ENCODE measurements at regions not wholly inside any gene's neighbourhood (a gene's known extent, or its start where the extent isn't known, plus 50 kb on each side); places are given as distances from the start of the nearest gene placed in this dataset.

DNA sequence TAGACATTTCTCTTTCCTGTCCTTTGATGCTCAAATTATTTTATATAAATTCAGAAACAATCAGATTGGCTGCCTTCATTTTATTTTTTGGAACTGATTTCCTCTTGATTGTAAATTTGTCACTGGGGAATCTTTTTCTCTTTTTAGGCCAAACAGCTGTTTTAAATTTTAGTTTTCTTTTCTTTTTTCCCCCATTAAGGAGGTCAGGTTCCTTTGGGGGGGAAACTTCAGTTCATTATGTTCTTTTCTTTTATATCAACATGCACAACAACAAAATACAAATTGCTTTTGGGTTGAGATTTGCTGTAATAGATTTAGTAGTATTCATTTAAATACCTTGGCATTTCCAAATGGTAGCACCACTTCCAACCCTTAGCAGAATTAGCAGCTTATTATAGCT lies 264.8 kb upstream of the SPRY2 start:
- H3K4me2 ChIP-seq (ENCODE audit: insufficient read depth, low read length, poor library complexity, severe bottlenecking): no peak overlapping the region
- no peak overlapping the region for H4K8ac ChIP-seq (ENCODE audit: low read depth, low read length)
- no peak overlapping the region for H3K4ac ChIP-seq (ENCODE audit: low read length)
- no peak overlapping the region for H4K91ac ChIP-seq (ENCODE audit: low read depth, low read length, poor library complexity)
- H3K36me3 ChIP-seq (replicated peaks in 1 of 2; ENCODE audit: control insufficient read depth in 2 of 2, insufficient read depth in 2 of 2, low read length in 2 of 2): no peaks in the 10 kb centered on the region
- no peak overlapping the region for H3K9ac ChIP-seq (ENCODE audit: low read depth, low read length, poor library complexity)
- peaks cover 0 to 3% of the 10 kb centered on the region in 2 donors for H3K4me1 ChIP-seq (ENCODE audit: control insufficient read depth in 2 of 2, insufficient read depth in 1 of 2, low read depth in 1 of 2, low read length in 2 of 2)
- no peak overlapping the region for H3K27ac ChIP-seq (replicated peaks; ENCODE audit: low read length)
- no peak overlapping the region for H2BK12ac ChIP-seq (ENCODE audit: low read length)
- H2AFZ ChIP-seq (ENCODE audit: low read length): no peak overlapping the region
- H3K23ac ChIP-seq (ENCODE audit: low read depth, low read length, poor library complexity): no peak overlapping the region
- H3K14ac ChIP-seq (ENCODE audit: low read length): no peak overlapping the region
- H3K9me3 ChIP-seq (replicated peaks in 1 of 2; ENCODE audit: control insufficient read depth in 2 of 2, insufficient read depth in 1 of 2, low read depth in 1 of 2, low read length in 2 of 2): no peaks in the 10 kb centered on the region
- H2BK120ac ChIP-seq (ENCODE audit: low read depth, low read length): no peak overlapping the region
- H3K27me3 ChIP-seq (ENCODE audit: control insufficient read depth in 3 of 3, insufficient read depth in 3 of 3, low read depth in 1 of 3, low read length in 3 of 3): no peaks in the 10 kb centered on the region
- no peak overlapping the region for H2AK5ac ChIP-seq (ENCODE audit: low read depth, low read length)
- DNase-seq (ENCODE audit: low spot score): no peak
- no peaks in the 10 kb centered on the region for H3K79me1 ChIP-seq (ENCODE audit: low read depth, low read length)
- H3K18ac ChIP-seq (ENCODE audit: low read length): no peak overlapping the region
- H2BK5ac ChIP-seq (ENCODE audit: low read length): no peak overlapping the region
- H3K4me3 ChIP-seq (ENCODE audit: low read length in 2 of 2): no peak overlapping the region
- H2BK15ac ChIP-seq (ENCODE audit: low read length): no peak overlapping the region

DNA sequence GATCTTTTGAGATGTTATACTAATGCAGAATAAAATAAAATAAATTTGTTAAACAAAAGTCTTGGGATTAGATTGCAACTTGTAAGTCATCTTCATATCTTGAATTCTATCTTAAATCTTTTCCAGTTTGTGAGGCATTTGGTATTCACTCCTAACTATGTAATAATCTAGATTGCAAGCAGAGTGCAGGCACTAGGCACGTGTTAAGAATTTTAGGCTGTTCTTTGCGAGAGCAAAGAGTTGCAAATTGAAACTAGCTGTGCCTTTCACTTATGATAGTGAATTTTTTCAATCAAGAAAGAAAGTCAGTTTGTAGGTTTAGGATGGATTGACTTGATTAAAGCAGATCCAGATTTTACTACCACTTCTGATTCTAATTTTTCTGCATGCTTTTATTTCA lies 264.1 kb upstream of the SPRY2 start:
- H3K4me3 ChIP-seq (ENCODE audit: low read length in 2 of 2): no peak overlapping the region
- WGBS, 2 donors (ENCODE audit: extremely low coverage in 2 of 2, insufficient read length in 2 of 2, insufficient replicate concordance in 1 of 2): no CpG with 5 or more reads among the region's 2 CpGs

DNA sequence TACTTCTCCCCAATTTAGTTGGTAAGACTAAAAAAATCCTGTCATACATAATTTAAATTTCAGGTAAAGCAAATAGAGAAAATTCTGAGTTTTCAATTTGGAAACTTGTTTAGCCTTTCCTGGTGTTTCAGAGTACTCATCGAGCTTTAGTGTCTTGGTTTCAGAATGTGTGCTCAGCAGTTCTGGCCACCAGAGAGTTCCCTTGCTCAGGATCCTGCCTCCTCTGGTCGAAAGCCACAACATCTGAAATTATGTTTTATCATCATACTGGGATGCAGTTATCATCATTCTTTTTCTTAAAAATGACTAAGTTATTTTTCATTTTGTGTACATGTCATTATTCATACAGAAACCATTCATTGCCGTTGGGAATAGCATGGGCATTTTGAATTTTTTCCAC lies 263.2 kb upstream of the SPRY2 start:
- Histone ChIP-seq H3K4me1 (ENCODE audit: control insufficient read depth in 2 of 2, insufficient read depth in 1 of 2, low read depth in 1 of 2, low read length in 2 of 2) (peaks cover 1 to 13% of the 10 kb centered on the region in 2 donors), H4K8ac (ENCODE audit: low read depth, low read length) (no peak overlapping the region), H3K27ac (replicated peaks; ENCODE audit: low read length) (no peak overlapping the region), H2BK120ac (ENCODE audit: low read depth, low read length) (no peak overlapping the region), H3K18ac (ENCODE audit: low read length) (no peak overlapping the region), H3K4ac (ENCODE audit: low read length) (no peak overlapping the region), H3K27me3 (ENCODE audit: control insufficient read depth in 3 of 3, insufficient read depth in 3 of 3, low read depth in 1 of 3, low read length in 3 of 3) (no peaks in the 10 kb centered on the region), H2AFZ (ENCODE audit: low read length) (no peak overlapping the region), H3K36me3 (replicated peaks in 1 of 2; ENCODE audit: control insufficient read depth in 2 of 2, insufficient read depth in 2 of 2, low read length in 2 of 2) (no peaks in the 10 kb centered on the region), H3K4me3 (ENCODE audit: low read length in 2 of 2) (no peak overlapping the region), H2BK15ac (ENCODE audit: low read length) (no peak overlapping the region), H3K9me3 (replicated peaks in 1 of 2; ENCODE audit: control insufficient read depth in 2 of 2, insufficient read depth in 1 of 2, low read depth in 1 of 2, low read length in 2 of 2) (no peaks in the 10 kb centered on the region), H3K14ac (ENCODE audit: low read length) (no peak overlapping the region), H3K23ac (ENCODE audit: low read depth, low read length, poor library complexity) (no peak overlapping the region), H2AK5ac (ENCODE audit: low read depth, low read length) (no peak overlapping the region), H3K79me1 (ENCODE audit: low read depth, low read length) (no peaks in the 10 kb centered on the region), H3K4me2 (ENCODE audit: insufficient read depth, low read length, poor library complexity, severe bottlenecking) (no peak overlapping the region), H2BK12ac (ENCODE audit: low read length) (no peak overlapping the region), H4K91ac (ENCODE audit: low read depth, low read length, poor library complexity) (no peak overlapping the region), H3K9ac (ENCODE audit: low read depth, low read length, poor library complexity) (no peak overlapping the region), H2BK5ac (ENCODE audit: low read length) (no peak overlapping the region)
- no peak for DNase-seq (ENCODE audit: low spot score)
- no CpG with 5 or more reads among the region's 3 CpGs for WGBS, 2 donors (ENCODE audit: extremely low coverage in 2 of 2, insufficient read length in 2 of 2, insufficient replicate concordance in 1 of 2)

More for the DNA sequence above, 264.1 kb upstream of the SPRY2 start:
- Histone ChIP-seq H2BK120ac (ENCODE audit: low read depth, low read length) (no peak overlapping the region), H3K27me3 (ENCODE audit: control insufficient read depth in 3 of 3, insufficient read depth in 3 of 3, low read depth in 1 of 3, low read length in 3 of 3) (no peaks in the 10 kb centered on the region), H2BK12ac (ENCODE audit: low read length) (no peak overlapping the region), H3K4ac (ENCODE audit: low read length) (no peak overlapping the region), H3K18ac (ENCODE audit: low read length) (no peak overlapping the region), H3K27ac (replicated peaks; ENCODE audit: low read length) (no peak overlapping the region), H3K14ac (ENCODE audit: low read length) (no peak overlapping the region), H2BK5ac (ENCODE audit: low read length) (no peak overlapping the region), H3K9me3 (replicated peaks in 1 of 2; ENCODE audit: control insufficient read depth in 2 of 2, insufficient read depth in 1 of 2, low read depth in 1 of 2, low read length in 2 of 2) (no peaks in the 10 kb centered on the region), H2BK15ac (ENCODE audit: low read length) (no peak overlapping the region), H4K8ac (ENCODE audit: low read depth, low read length) (no peak overlapping the region), H3K9ac (ENCODE audit: low read depth, low read length, poor library complexity) (no peak overlapping the region), H3K4me1 (ENCODE audit: control insufficient read depth in 2 of 2, insufficient read depth in 1 of 2, low read depth in 1 of 2, low read length in 2 of 2) (peaks cover 1 to 9% of the 10 kb centered on the region in 2 donors), H3K23ac (ENCODE audit: low read depth, low read length, poor library complexity) (no peak overlapping the region), H3K79me1 (ENCODE audit: low read depth, low read length) (no peaks in the 10 kb centered on the region), H3K4me2 (ENCODE audit: insufficient read depth, low read length, poor library complexity, severe bottlenecking) (no peak overlapping the region), H3K36me3 (replicated peaks in 1 of 2; ENCODE audit: control insufficient read depth in 2 of 2, insufficient read depth in 2 of 2, low read length in 2 of 2) (no peaks in the 10 kb centered on the region), H2AK5ac (ENCODE audit: low read depth, low read length) (no peak overlapping the region), H4K91ac (ENCODE audit: low read depth, low read length, poor library complexity) (no peak overlapping the region), H2AFZ (ENCODE audit: low read length) (peak overlapping the region; percentile 20)
- no peak for DNase-seq (ENCODE audit: low spot score)

DNA sequence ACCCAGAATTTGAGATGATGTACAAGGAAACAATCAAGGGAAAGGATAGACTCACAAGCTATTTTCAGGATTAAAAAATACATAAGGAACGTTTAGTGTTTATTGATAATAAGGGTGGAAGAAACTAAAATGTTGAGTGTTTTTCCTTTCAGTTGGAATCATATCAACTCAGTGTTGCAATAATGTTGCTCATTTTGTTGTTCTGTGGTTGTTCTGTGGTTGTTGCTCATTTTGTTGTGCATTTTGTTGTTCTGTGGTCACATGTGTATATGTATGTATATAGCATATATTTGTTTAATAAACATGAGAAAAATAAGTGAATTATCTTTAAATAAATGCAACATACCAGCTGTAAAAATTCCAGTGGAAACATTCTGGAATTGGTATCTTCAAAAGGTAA lies 262.4 kb upstream of the SPRY2 start:
- no peak overlapping the region for H3K18ac ChIP-seq (ENCODE audit: low read length)
- no peak overlapping the region for H2BK120ac ChIP-seq (ENCODE audit: low read depth, low read length)
- no peak overlapping the region for H3K14ac ChIP-seq (ENCODE audit: low read length)
- H3K36me3 ChIP-seq (replicated peaks in 1 of 2; ENCODE audit: control insufficient read depth in 2 of 2, insufficient read depth in 2 of 2, low read length in 2 of 2): no peaks in the 10 kb centered on the region
- no peak overlapping the region for H2AK5ac ChIP-seq (ENCODE audit: low read depth, low read length)
- H4K8ac ChIP-seq (ENCODE audit: low read depth, low read length): no peak overlapping the region
- DNase-seq (ENCODE audit: low spot score): no peak
- no peak overlapping the region for H3K27ac ChIP-seq (replicated peaks; ENCODE audit: low read length)
- H3K9me3 ChIP-seq (replicated peaks in 1 of 2; ENCODE audit: control insufficient read depth in 2 of 2, insufficient read depth in 1 of 2, low read depth in 1 of 2, low read length in 2 of 2): no peaks in the 10 kb centered on the region
- no peak overlapping the region for H3K23ac ChIP-seq (ENCODE audit: low read depth, low read length, poor library complexity)
- no peaks in the 10 kb centered on the region for H3K79me1 ChIP-seq (ENCODE audit: low read depth, low read length)
- H3K9ac ChIP-seq (ENCODE audit: low read depth, low read length, poor library complexity): no peak overlapping the region
- H2BK5ac ChIP-seq (ENCODE audit: low read length): no peak overlapping the region
- no peak overlapping the region for H3K4ac ChIP-seq (ENCODE audit: low read length)
- H3K4me1 ChIP-seq (ENCODE audit: control insufficient read depth in 2 of 2, insufficient read depth in 1 of 2, low read depth in 1 of 2, low read length in 2 of 2): peaks cover 3 to 21% of the 10 kb centered on the region in 2 donors
- H3K4me2 ChIP-seq (ENCODE audit: insufficient read depth, low read length, poor library complexity, severe bottlenecking): no peak overlapping the region
- H2AFZ ChIP-seq (ENCODE audit: low read length): no peak overlapping the region
- WGBS, 2 donors (ENCODE audit: extremely low coverage in 2 of 2, insufficient read length in 2 of 2, insufficient replicate concordance in 1 of 2): 100% methylated on average over 1 of the region's 1 CpG; no CpG with 5 or more reads in 1 of the 2 donors
- H3K4me3 ChIP-seq (ENCODE audit: low read length in 2 of 2): no peak overlapping the region
- no peak overlapping the region for H2BK12ac ChIP-seq (ENCODE audit: low read length)
- no peak overlapping the region for H4K91ac ChIP-seq (ENCODE audit: low read depth, low read length, poor library complexity)
- no peak overlapping the region for H2BK15ac ChIP-seq (ENCODE audit: low read length)
- no peaks in the 10 kb centered on the region for H3K27me3 ChIP-seq (ENCODE audit: control insufficient read depth in 3 of 3, insufficient read depth in 3 of 3, low read depth in 1 of 3, low read length in 3 of 3)

All from neuronal stem cell (in vitro differentiated cells).